Transverse colon (tissue), 4 donors: ENCODE measurements at regions not wholly inside any gene's neighbourhood (a gene's known extent, or its start where the extent isn't known, plus 50 kb on each side); places are given as distances from the start of the nearest gene placed in this dataset.
A peak's percentile ranks its signal among the peaks of the same experiment; 100 is the strongest.

Experiments
- DNase-seq: peaks from one replicate; pipeline ENCODE4 v3.0.0-alpha.2; 2019
- H3K27ac ChIP-seq, 4 donors: fragments of 200-600 bp; sonication (generic); 2 replicates each; pipeline ENCODE4 v1.5.1; 2016 to 2018; ENCODE audit warnings: inconsistent platforms in 4 of 4
- H3K27me3 ChIP-seq: fragments of 200-600 bp; sonication (generic); 2 replicates; pipeline ENCODE4 v1.5.1; 2017; ENCODE audit warnings: inconsistent platforms
- H3K36me3 ChIP-seq, 4 donors: fragments of 200-600 bp; sonication (generic); 2 replicates each; pipeline ENCODE4 v1.5.1; 2017 to 2019; ENCODE audit warnings: inconsistent platforms in 4 of 4
- H3K4me1 ChIP-seq, 4 donors: fragments of 200-600 bp; sonication (generic); 2 replicates each; pipeline ENCODE4 v1.5.1; 2017 to 2020; ENCODE audit warnings: inconsistent platforms in 4 of 4
- H3K4me3 ChIP-seq, 4 donors: fragments of 200-600 bp; sonication (generic); 1 replicate in 1 of 4; 2 replicates in 3 of 4; pipeline versions ENCODE4 v1.5.1 to v1.6.1; 2017 to 2019; ENCODE audit warnings: inconsistent platforms in 4 of 4
- H3K9me3 ChIP-seq, 2 donors: fragments of 200-600 bp; sonication (generic); 2 replicates each; pipeline ENCODE4 v1.5.1; 2017 to 2019; ENCODE audit warnings: inconsistent platforms in 2 of 2
- EP300 ChIP-seq: sonication (generic); formaldehyde crosslinking; IDR thresholded peaks from one replicate; pipeline ENCODE4 v1.6.1; 2017; ENCODE audit warnings: antibody characterized with exemption, low read depth
- POLR2A ChIP-seq: fragments of 450-650 bp; IDR thresholded peaks from one replicate; pipeline ENCODE4 v1.6.1; 2016; ENCODE audit warnings: antibody characterized with exemption, mild to moderate bottlenecking, moderate library complexity
- POLR2AphosphoS5 ChIP-seq, 3 donors: sonication (generic); formaldehyde crosslinking; IDR thresholded peaks; one replicate each; pipeline ENCODE4 v1.6.1; 2016; ENCODE audit warnings: antibody characterized with exemption in 3 of 3
- WGBS, 2 donors: methylation state at CpG; one replicate each; pipeline ENCODE4 v1.1.5; 2018; ENCODE audit warnings: low coverage in 1 of 2; 5-methylcytosine and 5-hydroxymethylcytosine counted together
- in situ Hi-C, 4 donors: fragments of 200-750 bp; cut with MboI; loops; one replicate each; pipeline versions ENCODE4 v1.15.0 to v1.15.1; 2017; ENCODE audit warnings: low sequenced_read_pairs in 3 of 4, low pct_ligation_motif_present in 1 of 4, low pct_unique_long_range_greater_than_20kb in 1 of 4
- intact Hi-C: fragments of 100-400 bp; cut with DNase I; formaldehyde crosslinking; loops from one replicate; pipeline ENCODE4 v1.15.1; 2023; ENCODE audit warnings: low total_unique reads
- TF ChIP-seq, protein P1 (sequence below), 5 experiments: fragments of 200-600 bp in 3 of 5; fragments of 450-650 bp in 2 of 5; sonication (generic) in 3 of 5; IDR thresholded peaks; 1 replicate in 2 of 5; 2 replicates in 3 of 5; pipeline ENCODE4 v1.5.1; 2016 to 2017; ENCODE audit warnings: antibody characterized with exemption in 5 of 5, inconsistent platforms in 3 of 5, mild to moderate bottlenecking in 2 of 5, moderate library complexity in 1 of 5

DNA sequence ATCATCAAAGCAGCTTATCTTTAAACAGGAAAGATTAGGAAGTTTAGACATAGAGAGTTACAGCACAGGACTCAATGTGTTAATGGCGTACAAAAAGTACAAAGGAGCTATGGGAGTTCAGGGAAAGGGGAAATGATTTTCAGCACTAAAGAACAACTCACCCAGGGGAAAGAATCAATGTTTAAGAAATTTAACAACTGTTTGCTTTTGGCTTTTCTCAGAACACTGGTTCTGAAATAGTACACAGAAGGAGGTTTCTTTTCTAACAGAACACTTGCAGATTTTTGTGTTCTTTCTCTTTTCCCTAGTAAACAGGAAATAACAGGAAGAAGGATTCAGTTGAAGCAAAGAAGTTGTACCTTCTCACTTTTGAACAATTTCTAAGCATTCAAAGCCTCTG is 71.3 kb upstream of the GHR start:
- Histone ChIP-seq H3K4me1 (no peaks in the 10 kb centered on the region), H3K9me3 (no peaks in the 10 kb centered on the region), H3K27ac (no peak overlapping the region), H3K4me3 (no peak overlapping the region), H3K36me3 (no peaks in the 10 kb centered on the region), H3K27me3 (no peaks in the 10 kb centered on the region)
- intact Hi-C loops (no loop called here), in situ Hi-C loops (no loop called here)
- WGBS, 2 donors: 86 to 90% methylated on average over 1 of the region's 1 CpG
- no peak for DNase-seq
- TF ChIP-seq POLR2AphosphoS5 (IDR thresholded peaks at IDR 0.05) (no peak), POLR2A (no peak), EP300 (no peak)
- TF ChIP-seq, protein P1, sequence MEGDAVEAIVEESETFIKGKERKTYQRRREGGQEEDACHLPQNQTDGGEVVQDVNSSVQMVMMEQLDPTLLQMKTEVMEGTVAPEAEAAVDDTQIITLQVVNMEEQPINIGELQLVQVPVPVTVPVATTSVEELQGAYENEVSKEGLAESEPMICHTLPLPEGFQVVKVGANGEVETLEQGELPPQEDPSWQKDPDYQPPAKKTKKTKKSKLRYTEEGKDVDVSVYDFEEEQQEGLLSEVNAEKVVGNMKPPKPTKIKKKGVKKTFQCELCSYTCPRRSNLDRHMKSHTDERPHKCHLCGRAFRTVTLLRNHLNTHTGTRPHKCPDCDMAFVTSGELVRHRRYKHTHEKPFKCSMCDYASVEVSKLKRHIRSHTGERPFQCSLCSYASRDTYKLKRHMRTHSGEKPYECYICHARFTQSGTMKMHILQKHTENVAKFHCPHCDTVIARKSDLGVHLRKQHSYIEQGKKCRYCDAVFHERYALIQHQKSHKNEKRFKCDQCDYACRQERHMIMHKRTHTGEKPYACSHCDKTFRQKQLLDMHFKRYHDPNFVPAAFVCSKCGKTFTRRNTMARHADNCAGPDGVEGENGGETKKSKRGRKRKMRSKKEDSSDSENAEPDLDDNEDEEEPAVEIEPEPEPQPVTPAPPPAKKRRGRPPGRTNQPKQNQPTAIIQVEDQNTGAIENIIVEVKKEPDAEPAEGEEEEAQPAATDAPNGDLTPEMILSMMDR (IDR thresholded peaks at IDR 0.05): no peak

DNA sequence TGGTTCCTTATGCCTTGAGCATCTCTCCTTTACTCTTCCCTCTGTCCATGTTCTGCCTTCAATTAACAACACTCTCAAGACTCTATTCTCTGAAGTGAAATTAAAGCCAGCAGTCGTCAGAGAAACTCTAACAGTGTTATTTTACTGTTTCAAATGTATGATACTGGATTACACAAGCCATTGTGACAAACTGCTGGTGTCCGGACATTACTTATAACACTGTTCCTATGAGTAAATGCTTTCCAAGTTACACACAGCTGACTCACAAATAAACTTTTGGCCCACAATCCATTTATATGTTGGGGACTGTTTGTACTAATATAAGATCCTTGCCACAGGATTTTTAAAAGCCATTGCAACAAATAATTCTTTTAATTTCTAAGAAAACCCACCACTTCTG is 63.2 kb upstream of the GHR start:
- no peaks in the 10 kb centered on the region for H3K36me3 ChIP-seq
- intact Hi-C loops (no loop called here), in situ Hi-C loops (no loop called here)
- H3K9me3 ChIP-seq: no peaks in the 10 kb centered on the region
- no peak for DNase-seq
- no peaks in the 10 kb centered on the region for H3K27me3 ChIP-seq
- 45 to 47% methylated on average over 2 of the region's 2 CpGs for WGBS, 2 donors
- no peak overlapping the region for H3K4me3 ChIP-seq
- H3K4me1 ChIP-seq: no peaks in the 10 kb centered on the region
- H3K27ac ChIP-seq: peak overlapping the region in 1 of 4 donors; percentile 26
- TF ChIP-seq, protein P1 (IDR thresholded peaks at IDR 0.05): no peak
- TF ChIP-seq POLR2AphosphoS5 (IDR thresholded peaks at IDR 0.05) (no peak), POLR2A (no peak), EP300 (no peak)

DNA sequence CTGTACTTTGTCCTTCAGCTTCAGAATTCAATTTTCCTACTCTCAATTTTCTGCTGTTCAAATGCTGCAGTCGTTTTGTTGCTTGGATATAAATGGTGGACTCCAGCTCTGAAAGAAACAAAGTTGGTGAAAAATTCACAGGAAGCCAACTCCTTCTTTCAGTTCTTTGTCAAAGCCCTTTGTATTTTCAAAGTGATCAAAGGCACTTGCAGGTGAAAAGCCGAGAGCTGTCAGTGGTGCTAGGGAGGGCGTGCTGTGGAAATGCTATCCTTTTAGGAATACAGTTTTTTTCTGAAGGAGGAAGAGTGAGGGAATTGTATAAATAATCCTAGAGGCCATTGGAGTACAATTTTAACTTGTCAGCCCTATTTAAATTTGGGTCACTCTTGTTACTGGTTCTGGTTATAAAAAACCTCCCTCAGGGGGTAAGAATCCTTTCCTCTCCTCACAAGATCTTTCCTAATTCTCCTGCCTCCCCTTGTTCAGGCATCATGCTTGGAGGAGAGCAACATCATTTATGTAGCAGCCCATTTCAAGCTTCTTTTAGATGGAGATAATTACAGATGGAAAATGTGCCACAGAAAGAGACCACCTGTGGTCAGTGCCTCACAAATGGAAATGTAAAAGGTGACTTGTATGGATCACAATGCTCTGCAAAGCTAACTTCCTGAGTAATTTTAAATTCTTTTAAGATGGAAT is 62.5 kb upstream of the GHR start:
- intact Hi-C loops: no loop called here
- Histone ChIP-seq H3K27me3 (no peaks in the 10 kb centered on the region), H3K36me3 (no peaks in the 10 kb centered on the region), H3K4me1 (no peaks in the 10 kb centered on the region), H3K9me3 (no peaks in the 10 kb centered on the region), H3K27ac (no peak overlapping the region), H3K4me3 (no peak overlapping the region)
- DNase-seq: no peak
- 44 to 54% methylated on average over 3 of the region's 3 CpGs for WGBS, 2 donors
- in situ Hi-C loops: no loop called here
- TF ChIP-seq EP300 (no peak), POLR2A (no peak), POLR2AphosphoS5 (IDR thresholded peaks at IDR 0.05) (no peak)
- TF ChIP-seq, protein P1 (IDR thresholded peaks at IDR 0.05): no peak

DNA sequence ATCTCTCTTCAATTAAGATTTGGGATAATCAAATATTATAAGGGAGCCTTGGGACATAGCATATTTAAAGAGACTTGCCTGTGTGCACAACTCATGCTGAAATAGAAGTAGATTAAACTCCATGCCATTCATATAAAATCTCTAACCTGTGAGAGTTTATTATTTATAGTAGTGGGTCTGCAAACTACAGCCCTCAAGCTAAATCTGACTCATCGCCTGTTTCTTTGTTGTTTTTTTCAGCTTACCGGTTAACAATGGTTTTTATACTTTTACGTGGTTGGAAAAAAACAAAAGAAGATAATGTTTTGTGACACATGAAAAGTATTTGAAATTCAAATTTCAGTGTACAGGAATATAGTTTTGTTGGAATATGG is 61.9 kb upstream of the GHR start:
- no peak for DNase-seq
- Histone ChIP-seq H3K36me3 (no peaks in the 10 kb centered on the region), H3K9me3 (no peaks in the 10 kb centered on the region), H3K27ac (no peak overlapping the region), H3K4me3 (no peak overlapping the region), H3K27me3 (no peaks in the 10 kb centered on the region), H3K4me1 (no peaks in the 10 kb centered on the region)
- in situ Hi-C loops (no loop called here), intact Hi-C loops (no loop called here)
- WGBS, 2 donors: 65 to 68% methylated on average over 3 of the region's 3 CpGs
- TF ChIP-seq, protein P1 (IDR thresholded peaks at IDR 0.05): no peak
- TF ChIP-seq POLR2A: no peak
